Ishikawa (cell line): ENCODE measurements at regions not wholly inside any gene's neighbourhood (a gene's known extent, or its start where the extent isn't known, plus 50 kb on each side); places are given as distances from the start of the nearest gene placed in this dataset.

Experiments
- CEBPB ChIP-seq: IDR thresholded peaks from 2 replicates; pipeline ENCODE4 v1.6.1; 2012
- CREB1 ChIP-seq: IDR thresholded peaks from 2 replicates; pipeline ENCODE4 v1.6.1; 2012; ENCODE audit warnings: low read depth
- EGR1 ChIP-seq: IDR thresholded peaks from 2 replicates; pipeline ENCODE4 v1.6.1; 2012
- EP300 ChIP-seq: IDR thresholded peaks from 2 replicates; pipeline ENCODE4 v1.6.1; 2012; ENCODE audit warnings: borderline replicate concordance
- FOXM1 ChIP-seq: IDR thresholded peaks from 2 replicates; pipeline ENCODE4 v1.6.1; 2012; ENCODE audit warnings: low read depth, borderline replicate concordance
- MAX ChIP-seq: IDR thresholded peaks from 2 replicates; pipeline ENCODE4 v1.6.1; 2012
- NFIC ChIP-seq: IDR thresholded peaks from 2 replicates; pipeline ENCODE4 v1.6.1; 2012
- RAD21 ChIP-seq: IDR thresholded peaks from 2 replicates; pipeline ENCODE4 v1.6.1; 2012; ENCODE audit warnings: low read depth
- REST ChIP-seq: IDR thresholded peaks from 2 replicates; pipeline ENCODE4 v1.6.1; 2012; ENCODE audit warnings: low read depth, mild to moderate bottlenecking
- TAF1 ChIP-seq: IDR thresholded peaks from 2 replicates; pipeline ENCODE4 v1.6.1; 2012; ENCODE audit warnings: low read depth, mild to moderate bottlenecking
- TCF12 ChIP-seq: IDR thresholded peaks from 2 replicates; pipeline ENCODE4 v1.6.1; 2012; ENCODE audit warnings: low read depth
- TEAD4 ChIP-seq: IDR thresholded peaks from 2 replicates; pipeline ENCODE4 v1.6.1; 2012
- USF1 ChIP-seq: IDR thresholded peaks from 2 replicates; pipeline ENCODE4 v1.6.1; 2012
- YY1 ChIP-seq: IDR thresholded peaks from 2 replicates; pipeline ENCODE4 v1.6.1; 2012; ENCODE audit warnings: low read depth
- ZBTB7A ChIP-seq: IDR thresholded peaks from 2 replicates; pipeline ENCODE4 v1.6.1; 2012; ENCODE audit warnings: low read depth

GRCh38 chr6:113411011-113411410 lies 446.1 kb upstream of the MARCKS start:
- TF ChIP-seq EP300, result no peak
- TF ChIP-seq USF1, result no peak
- TF ChIP-seq TCF12, result no peak
- no peak for TF ChIP-seq REST
- no peak for TF ChIP-seq RAD21
- no peak for TF ChIP-seq CEBPB
- no peak for TF ChIP-seq MAX
- no peak for TF ChIP-seq NFIC
- TF ChIP-seq ZBTB7A, result no peak
- no peak for TF ChIP-seq CREB1

- no peak for TF ChIP-seq MAX
- TF ChIP-seq EP300, result no peak
- TF ChIP-seq YY1, result no peak
- no peak for TF ChIP-seq RAD21
- TF ChIP-seq NFIC, result no peak
- TF ChIP-seq TEAD4, result no peak
- no peak for TF ChIP-seq ZBTB7A
- TF ChIP-seq REST, result no peak
- TF ChIP-seq EGR1, result no peak
- no peak for TF ChIP-seq FOXM1
- TF ChIP-seq TAF1, result no peak
- no peak for TF ChIP-seq USF1
- TF ChIP-seq CEBPB, result no peak
- no peak for TF ChIP-seq CREB1
- TF ChIP-seq TCF12, result no peak
Measured at GRCh38 chr6:113412589-113413357, 444.4 kb upstream of the MARCKS start.

- TF ChIP-seq RAD21, result peak; percentile 46
- TF ChIP-seq EGR1, result no peak
- no peak for TF ChIP-seq CEBPB
- no peak for TF ChIP-seq CREB1
- no peak for TF ChIP-seq TAF1
- TF ChIP-seq MAX, result no peak
- no peak for TF ChIP-seq NFIC
Measured at GRCh38 chr6:113414511-113414910, 442.6 kb upstream of the MARCKS start.

GRCh38 chr6:113416170-113416569 lies 441.0 kb upstream of the MARCKS start:
- no peak for TF ChIP-seq MAX
- no peak for TF ChIP-seq TCF12
- no peak for TF ChIP-seq EP300
- no peak for TF ChIP-seq TEAD4
- TF ChIP-seq REST, result no peak
- no peak for TF ChIP-seq NFIC
- TF ChIP-seq TAF1, result no peak
- TF ChIP-seq CEBPB, result no peak
- TF ChIP-seq USF1, result no peak
- no peak for TF ChIP-seq EGR1
- TF ChIP-seq ZBTB7A, result no peak
- no peak for TF ChIP-seq YY1
- TF ChIP-seq FOXM1, result no peak
- no peak for TF ChIP-seq CREB1
- no peak for TF ChIP-seq RAD21
